DMS153 treated with DMSO at 0.1 percent for 48 hours (cell line): ENCODE measurements at regions not wholly inside any gene's neighbourhood (a gene's known extent, or its start where the extent isn't known, plus 50 kb on each side); places are given as distances from the start of the nearest gene placed in this dataset.

Source experiments
- DNase-seq: peaks from one replicate; lab custom pipeline; 2025; ENCODE audit not compliant: unreplicated experiment; lab: John Stamatoyannopoulos, UW

- DNase-seq = no peak
Observed at GRCh38 chr15:85889956-85890619, 95.4 kb upstream of the KLHL25 start.

GRCh38 chr15:85890620-85890980 is 95.9 kb upstream of the KLHL25 start:
- no peak for DNase-seq

- DNase-seq = no peak
Observed at GRCh38 chr15:85891470-85891869, 96.7 kb upstream of the KLHL25 start.

GRCh38 chr15:85892232-85892631 is 97.5 kb upstream of the KLHL25 start:
- DNase-seq = no peak

GRCh38 chr15:85897207-85897894 is 102.6 kb upstream of the KLHL25 start:
- no peak for DNase-seq

- DNase-seq = no peak
Observed at GRCh38 chr15:85897895-85898717, 103.4 kb upstream of the KLHL25 start.

GRCh38 chr15:85899927-85900326 is 105.2 kb upstream of the KLHL25 start:
- DNase-seq = no peak

- DNase-seq = no peak
Observed at GRCh38 chr15:85905751-85906450, 111.2 kb upstream of the KLHL25 start.

GRCh38 chr15:85906640-85907039 is 111.9 kb upstream of the KLHL25 start:
- DNase-seq = no peak

GRCh38 chr15:85910834-85911233 is 116.1 kb upstream of the KLHL25 start:
- no peak for DNase-seq

- DNase-seq = no peak
Observed at GRCh38 chr15:85913461-85913860, 118.7 kb upstream of the KLHL25 start.

- DNase-seq = no peak
Observed at GRCh38 chr15:85920956-85921355, 126.2 kb upstream of the KLHL25 start.

- no peak for DNase-seq
Observed at GRCh38 chr15:85924088-85924487, 129.4 kb upstream of the KLHL25 start.

- no peak for DNase-seq
Observed at GRCh38 chr15:85925649-85926237, 131.0 kb upstream of the KLHL25 start.

- no peak for DNase-seq
Observed at GRCh38 chr15:85926834-85927233, 132.1 kb upstream of the KLHL25 start.

- DNase-seq = no peak
Observed at GRCh38 chr15:85927931-85928537, 133.3 kb upstream of the KLHL25 start.

GRCh38 chr15:85929786-85930185 is 135.1 kb upstream of the KLHL25 start:
- DNase-seq = no peak

- no peak for DNase-seq
Observed at GRCh38 chr15:85932391-85932790, 137.7 kb upstream of the KLHL25 start.

GRCh38 chr15:85934691-85935090 is 140.0 kb upstream of the KLHL25 start:
- no peak for DNase-seq

- no peak for DNase-seq
Observed at GRCh38 chr15:85935182-85935581, 140.5 kb upstream of the KLHL25 start.

GRCh38 chr15:85937661-85938060 is 142.0 kb upstream of the AGBL1 start:
- no peak for DNase-seq
